ENCODE measurements at regions not wholly inside any gene's neighbourhood (a gene's known extent, or its start where the extent isn't known, plus 50 kb on each side); places are given as distances from the start of the nearest gene placed in this dataset.
A peak's percentile ranks its signal among the peaks of the same experiment; 100 is the strongest.

DNA sequence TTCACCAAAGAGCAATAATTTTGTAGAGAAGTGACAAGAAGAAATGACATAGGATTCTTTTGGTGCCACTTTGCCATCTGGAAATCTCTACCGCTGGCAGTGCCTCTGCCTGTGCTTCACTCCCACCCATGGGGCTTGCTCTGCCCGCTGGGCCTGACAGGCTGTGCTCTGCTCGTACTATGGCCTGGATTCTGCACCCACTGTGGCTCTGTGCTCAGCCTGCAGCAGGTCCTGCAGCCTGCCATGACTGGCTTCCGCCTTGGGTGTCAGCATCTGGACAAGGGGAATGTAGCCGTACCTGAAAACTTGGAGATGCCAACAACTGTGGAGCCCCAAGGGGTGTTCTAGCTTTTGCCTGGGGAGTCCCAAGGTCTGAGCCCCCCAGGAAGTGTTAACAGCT, 792.3 kb downstream of the CDH8 start:
- Histone ChIP-seq H3K27ac (ENCODE audit: low read depth in 1 of 3, low read length in 2 of 3) (no peak overlapping the region), H3K9me3 (ENCODE audit: control insufficient read depth in 2 of 2, insufficient read depth in 1 of 2, low read depth in 1 of 2, low read length in 1 of 2) (no peaks in the 10 kb centered on the region), H3K36me3 (ENCODE audit: control insufficient read depth in 3 of 3, insufficient read depth in 2 of 3, low read depth in 1 of 3, low read length in 3 of 3) (no peaks in the 10 kb centered on the region), H3K4me1 (ENCODE audit: control insufficient read depth in 3 of 3, insufficient read depth in 2 of 3, low read depth in 1 of 3, low read length in 2 of 3) (no peaks in the 10 kb centered on the region), H3K27me3 (ENCODE audit: control insufficient read depth in 3 of 3, insufficient read depth in 3 of 3, low read length in 3 of 3) (no peaks in the 10 kb centered on the region), H3K4me3 (ENCODE audit: low read depth in 1 of 3, low read length in 3 of 3) (no peak overlapping the region)
- no peak for DNase-seq
- no peak for FAIRE-seq
- 75 to 89% (median 82%) methylated on average over 5 of the region's 5 CpGs for WGBS, 3 donors

DNA sequence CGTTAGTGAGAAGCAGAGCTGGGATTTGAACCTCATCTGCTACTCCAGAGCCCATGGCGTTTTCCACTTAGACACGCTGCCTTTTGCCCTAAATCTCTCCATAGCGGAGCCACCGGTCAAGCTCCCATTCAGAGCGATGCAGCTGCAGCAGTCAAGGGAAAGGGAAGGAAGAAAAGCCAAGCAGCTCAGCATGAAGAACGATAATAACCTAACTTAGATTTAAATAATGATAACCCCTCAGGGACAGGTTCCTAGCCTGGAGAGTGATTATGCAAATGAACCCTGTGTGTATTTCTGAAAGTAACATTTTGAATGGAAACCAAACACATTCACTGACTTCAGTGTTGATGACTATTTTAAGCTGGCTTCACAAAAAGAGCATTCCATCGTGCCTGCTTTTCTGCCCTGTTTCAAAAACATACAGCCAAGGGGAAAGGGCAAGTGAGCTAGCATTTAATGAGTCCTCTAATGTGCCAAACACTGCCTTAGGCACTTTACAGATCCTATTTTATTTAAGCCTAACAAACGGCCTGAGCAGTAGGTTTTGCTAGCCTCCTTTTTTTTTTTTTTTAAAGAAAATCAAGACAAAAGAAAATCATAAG, 798.3 kb downstream of the CDH8 start:
- H3K4me1 ChIP-seq (ENCODE audit: control insufficient read depth in 3 of 3, insufficient read depth in 2 of 3, low read depth in 1 of 3, low read length in 2 of 3), result no peaks in the 10 kb centered on the region
- peaks cover 0 to 2% of the 10 kb centered on the region in 2 donors for H3K9me3 ChIP-seq (ENCODE audit: control insufficient read depth in 2 of 2, insufficient read depth in 1 of 2, low read depth in 1 of 2, low read length in 1 of 2)
- H3K4me3 ChIP-seq (ENCODE audit: low read depth in 1 of 3, low read length in 3 of 3), result no peak overlapping the region
- FAIRE-seq, result no peak
- no peaks in the 10 kb centered on the region for H3K27me3 ChIP-seq (ENCODE audit: control insufficient read depth in 3 of 3, insufficient read depth in 3 of 3, low read length in 3 of 3)
- no peak for DNase-seq
- no peaks in the 10 kb centered on the region for H3K36me3 ChIP-seq (ENCODE audit: control insufficient read depth in 3 of 3, insufficient read depth in 2 of 3, low read depth in 1 of 3, low read length in 3 of 3)
- 64 to 74% (median 67%) methylated on average over 9 of the region's 9 CpGs for WGBS, 3 donors
- no peak overlapping the region for H3K27ac ChIP-seq (ENCODE audit: low read depth in 1 of 3, low read length in 2 of 3)

- FAIRE-seq, result no peak
- no peak overlapping the region for H3K4me3 ChIP-seq (ENCODE audit: low read depth in 1 of 3, low read length in 3 of 3)
- DNase-seq, result no peak
- peaks cover 0 to 2% of the 10 kb centered on the region in 2 donors for H3K9me3 ChIP-seq (ENCODE audit: control insufficient read depth in 2 of 2, insufficient read depth in 1 of 2, low read depth in 1 of 2, low read length in 1 of 2)
- no peaks in the 10 kb centered on the region for H3K4me1 ChIP-seq (ENCODE audit: control insufficient read depth in 3 of 3, insufficient read depth in 2 of 3, low read depth in 1 of 3, low read length in 2 of 3)
- H3K36me3 ChIP-seq (ENCODE audit: control insufficient read depth in 3 of 3, insufficient read depth in 2 of 3, low read depth in 1 of 3, low read length in 3 of 3), result no peaks in the 10 kb centered on the region
- H3K27ac ChIP-seq (ENCODE audit: low read depth in 1 of 3, low read length in 2 of 3), result no peak overlapping the region
- no peaks in the 10 kb centered on the region for H3K27me3 ChIP-seq (ENCODE audit: control insufficient read depth in 3 of 3, insufficient read depth in 3 of 3, low read length in 3 of 3)
- WGBS, 3 donors, result 46 to 74% (median 74%) methylated on average over 3 of the region's 3 CpGs
Observed at GRCh38 chr16:61233713-61234112, 802.5 kb downstream of the CDH8 start.

DNA sequence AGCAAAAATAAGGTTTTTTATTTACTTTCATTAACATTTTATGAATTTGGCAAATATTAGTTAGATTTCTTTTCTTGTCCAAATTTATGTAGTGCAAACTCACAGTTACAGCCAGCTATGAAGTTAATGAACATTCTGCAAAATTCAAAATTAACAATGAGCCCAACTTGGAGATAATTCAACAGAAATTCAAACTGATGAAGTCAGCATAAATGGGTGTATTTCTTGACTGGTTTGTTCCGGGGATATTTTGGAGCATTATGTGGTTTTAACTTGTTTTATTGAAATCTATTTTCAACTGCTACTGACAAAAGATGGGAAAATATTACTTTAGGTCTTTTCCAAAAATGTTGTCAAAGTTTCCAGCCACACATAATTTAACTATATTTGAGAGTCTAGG, 807.9 kb downstream of the CDH8 start:
- H3K27ac ChIP-seq (ENCODE audit: low read depth in 1 of 3, low read length in 2 of 3), result no peak overlapping the region
- H3K27me3 ChIP-seq (ENCODE audit: control insufficient read depth in 3 of 3, insufficient read depth in 3 of 3, low read length in 3 of 3), result no peaks in the 10 kb centered on the region
- no peaks in the 10 kb centered on the region for H3K4me1 ChIP-seq (ENCODE audit: control insufficient read depth in 3 of 3, insufficient read depth in 2 of 3, low read depth in 1 of 3, low read length in 2 of 3)
- FAIRE-seq (no peak), DNase-seq (no peak)
- no peak overlapping the region for H3K4me3 ChIP-seq (ENCODE audit: low read depth in 1 of 3, low read length in 3 of 3)
- no peaks in the 10 kb centered on the region for H3K9me3 ChIP-seq (ENCODE audit: control insufficient read depth in 2 of 2, insufficient read depth in 1 of 2, low read depth in 1 of 2, low read length in 1 of 2)
- no peaks in the 10 kb centered on the region for H3K36me3 ChIP-seq (ENCODE audit: control insufficient read depth in 3 of 3, insufficient read depth in 2 of 3, low read depth in 1 of 3, low read length in 3 of 3)
- 81 to 89% (median 84%) methylated on average over 1 of the region's 1 CpG for WGBS, 3 donors

GRCh38 chr16:61215605-61216004, 820.6 kb downstream of the CDH8 start:
- 66 to 73% (median 68%) methylated on average over 3 of the region's 3 CpGs for WGBS, 3 donors
- no peak for DNase-seq
- no peaks in the 10 kb centered on the region for H3K36me3 ChIP-seq (ENCODE audit: control insufficient read depth in 3 of 3, insufficient read depth in 2 of 3, low read depth in 1 of 3, low read length in 3 of 3)
- no peaks in the 10 kb centered on the region for H3K27me3 ChIP-seq (ENCODE audit: control insufficient read depth in 3 of 3, insufficient read depth in 3 of 3, low read length in 3 of 3)
- no peaks in the 10 kb centered on the region for H3K4me1 ChIP-seq (ENCODE audit: control insufficient read depth in 3 of 3, insufficient read depth in 2 of 3, low read depth in 1 of 3, low read length in 2 of 3)
- H3K27ac ChIP-seq (ENCODE audit: low read depth in 1 of 3, low read length in 2 of 3), result no peak overlapping the region
- no peak for FAIRE-seq
- no peaks in the 10 kb centered on the region for H3K9me3 ChIP-seq (ENCODE audit: control insufficient read depth in 2 of 2, insufficient read depth in 1 of 2, low read depth in 1 of 2, low read length in 1 of 2)
- H3K4me3 ChIP-seq (ENCODE audit: low read depth in 1 of 3, low read length in 3 of 3), result no peak overlapping the region

- Histone ChIP-seq H3K4me1 (ENCODE audit: control insufficient read depth in 3 of 3, insufficient read depth in 2 of 3, low read depth in 1 of 3, low read length in 2 of 3) (no peaks in the 10 kb centered on the region), H3K27ac (ENCODE audit: low read depth in 1 of 3, low read length in 2 of 3) (no peak overlapping the region), H3K4me3 (ENCODE audit: low read depth in 1 of 3, low read length in 3 of 3) (no peak overlapping the region), H3K27me3 (ENCODE audit: control insufficient read depth in 3 of 3, insufficient read depth in 3 of 3, low read length in 3 of 3) (no peaks in the 10 kb centered on the region), H3K9me3 (ENCODE audit: control insufficient read depth in 2 of 2, insufficient read depth in 1 of 2, low read depth in 1 of 2, low read length in 1 of 2) (no peaks in the 10 kb centered on the region), H3K36me3 (ENCODE audit: control insufficient read depth in 3 of 3, insufficient read depth in 2 of 3, low read depth in 1 of 3, low read length in 3 of 3) (no peaks in the 10 kb centered on the region)
- FAIRE-seq, result no peak
- 74 to 87% (median 85%) methylated on average over 3 of the region's 3 CpGs for WGBS, 3 donors
- DNase-seq, result no peak
Observed at GRCh38 chr16:61214780-61215179, 821.5 kb downstream of the CDH8 start.

DNA sequence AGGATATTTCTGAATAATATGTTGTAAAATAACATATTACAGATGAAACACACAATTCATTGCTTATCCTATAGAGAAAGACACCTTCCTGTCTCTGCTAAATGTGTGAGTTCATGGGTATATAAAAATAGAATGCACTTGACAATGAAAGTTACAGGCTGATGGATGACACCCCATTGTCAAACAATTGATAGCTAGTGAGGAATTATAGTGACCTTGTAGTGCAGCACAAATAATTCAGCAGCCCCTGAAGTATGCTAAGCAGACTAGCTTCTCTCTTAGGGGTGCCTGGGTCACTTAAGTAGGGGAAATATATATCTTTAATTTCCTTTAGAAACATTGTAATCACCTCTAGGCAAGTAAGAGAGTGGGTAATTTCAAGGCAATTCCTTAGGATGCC, 826.2 kb downstream of the CDH8 start:
- no peak overlapping the region for H3K4me3 ChIP-seq (ENCODE audit: low read depth in 1 of 3, low read length in 3 of 3)
- no peaks in the 10 kb centered on the region for H3K36me3 ChIP-seq (ENCODE audit: control insufficient read depth in 3 of 3, insufficient read depth in 2 of 3, low read depth in 1 of 3, low read length in 3 of 3)
- H3K27ac ChIP-seq (ENCODE audit: low read depth in 1 of 3, low read length in 2 of 3), result no peak overlapping the region
- H3K4me1 ChIP-seq (ENCODE audit: control insufficient read depth in 3 of 3, insufficient read depth in 2 of 3, low read depth in 1 of 3, low read length in 2 of 3), result no peaks in the 10 kb centered on the region
- DNase-seq, result no peak
- no peak for FAIRE-seq
- H3K27me3 ChIP-seq (ENCODE audit: control insufficient read depth in 3 of 3, insufficient read depth in 3 of 3, low read length in 3 of 3), result no peaks in the 10 kb centered on the region
- no peaks in the 10 kb centered on the region for H3K9me3 ChIP-seq (ENCODE audit: control insufficient read depth in 2 of 2, insufficient read depth in 1 of 2, low read depth in 1 of 2, low read length in 1 of 2)

DNA sequence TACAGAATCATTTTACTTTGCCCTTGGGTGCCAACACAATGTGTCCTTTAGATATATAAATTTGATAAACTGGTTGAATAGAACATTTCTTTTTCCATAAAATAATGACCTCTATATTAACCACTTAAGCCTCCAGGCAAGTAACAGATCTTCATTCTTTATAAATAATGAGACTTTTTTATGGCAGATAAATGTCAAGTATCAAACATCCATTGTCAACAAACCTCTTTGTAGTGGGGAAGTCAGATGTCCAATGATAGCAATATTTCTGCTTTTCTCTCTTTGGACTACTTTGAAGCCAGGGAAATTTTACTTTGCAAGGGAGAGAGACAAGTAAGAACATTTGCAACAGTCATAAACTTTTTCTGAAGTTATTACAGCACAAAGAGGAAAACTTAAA, 841.2 kb downstream of the CDH8 start:
- H3K36me3 ChIP-seq (ENCODE audit: control insufficient read depth in 3 of 3, insufficient read depth in 2 of 3, low read depth in 1 of 3, low read length in 3 of 3), result no peaks in the 10 kb centered on the region
- no peaks in the 10 kb centered on the region for H3K27me3 ChIP-seq (ENCODE audit: control insufficient read depth in 3 of 3, insufficient read depth in 3 of 3, low read length in 3 of 3)
- no peaks in the 10 kb centered on the region for H3K4me1 ChIP-seq (ENCODE audit: control insufficient read depth in 3 of 3, insufficient read depth in 2 of 3, low read depth in 1 of 3, low read length in 2 of 3)
- H3K9me3 ChIP-seq (ENCODE audit: control insufficient read depth in 2 of 2, insufficient read depth in 1 of 2, low read depth in 1 of 2, low read length in 1 of 2), result no peaks in the 10 kb centered on the region
- FAIRE-seq (no peak), DNase-seq (no peak)
- H3K27ac ChIP-seq (ENCODE audit: low read depth in 1 of 3, low read length in 2 of 3), result no peak overlapping the region
- H3K4me3 ChIP-seq (ENCODE audit: low read depth in 1 of 3, low read length in 3 of 3), result no peak overlapping the region

GRCh38 chr16:61194573-61194972, 841.7 kb downstream of the CDH8 start:
- Histone ChIP-seq H3K4me3 (ENCODE audit: low read depth in 1 of 3, low read length in 3 of 3) (peak overlapping the region in 1 of 3 donors; percentile 15), H3K27ac (ENCODE audit: low read depth in 1 of 3, low read length in 2 of 3) (no peak overlapping the region), H3K9me3 (ENCODE audit: control insufficient read depth in 2 of 2, insufficient read depth in 1 of 2, low read depth in 1 of 2, low read length in 1 of 2) (no peaks in the 10 kb centered on the region), H3K4me1 (ENCODE audit: control insufficient read depth in 3 of 3, insufficient read depth in 2 of 3, low read depth in 1 of 3, low read length in 2 of 3) (no peaks in the 10 kb centered on the region), H3K36me3 (ENCODE audit: control insufficient read depth in 3 of 3, insufficient read depth in 2 of 3, low read depth in 1 of 3, low read length in 3 of 3) (no peaks in the 10 kb centered on the region), H3K27me3 (ENCODE audit: control insufficient read depth in 3 of 3, insufficient read depth in 3 of 3, low read length in 3 of 3) (no peaks in the 10 kb centered on the region)
- FAIRE-seq (no peak), DNase-seq (no peak)

All from small intestine (tissue), 7 donors.